Activated CD4-positive, CD25-positive, alpha-beta regulatory T cell treated with anti-CD3 and anti-CD28 coated beads, Interleukin-2, amount 50 U/mL, for 24 hours (primary cell): ENCODE measurements at regions not wholly inside any gene's neighbourhood (a gene's known extent, or its start where the extent isn't known, plus 50 kb on each side); places are given as distances from the start of the nearest gene placed in this dataset.

ENCODE experiments used
- ATAC-seq, 2 donors: fragments of 150-1000 bp; cut with Tn5 transposase; one replicate each; pipeline ENCODE4 v1.10.0; 2021; ENCODE audit warnings: mild to moderate bottlenecking in 1 of 2, moderate library complexity in 1 of 2

- ATAC-seq, result no peak
Observed at GRCh38 chr5:4420177-4420576, 720.0 kb upstream of the ADAMTS16 start.

DNA sequence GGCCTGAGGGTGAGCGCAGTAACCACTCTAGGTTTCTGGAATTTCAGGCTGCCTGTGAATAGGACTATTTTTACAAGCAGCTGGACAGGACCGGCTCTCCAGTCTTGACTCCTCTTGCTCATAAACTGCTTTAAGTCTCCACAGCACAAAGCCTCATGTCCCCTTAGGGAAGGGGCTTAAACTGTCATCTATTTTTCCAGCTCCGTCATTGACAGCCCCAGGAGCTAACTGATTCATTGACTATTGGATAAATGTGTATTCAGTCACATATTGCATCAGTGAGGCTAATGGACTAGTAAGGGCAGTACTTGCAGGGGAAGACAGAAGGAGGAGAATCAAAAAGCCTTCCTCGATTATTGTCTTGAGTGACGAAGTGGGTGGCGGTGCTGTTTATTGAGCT, 719.4 kb upstream of the ADAMTS16 start:
- no peak for ATAC-seq

DNA sequence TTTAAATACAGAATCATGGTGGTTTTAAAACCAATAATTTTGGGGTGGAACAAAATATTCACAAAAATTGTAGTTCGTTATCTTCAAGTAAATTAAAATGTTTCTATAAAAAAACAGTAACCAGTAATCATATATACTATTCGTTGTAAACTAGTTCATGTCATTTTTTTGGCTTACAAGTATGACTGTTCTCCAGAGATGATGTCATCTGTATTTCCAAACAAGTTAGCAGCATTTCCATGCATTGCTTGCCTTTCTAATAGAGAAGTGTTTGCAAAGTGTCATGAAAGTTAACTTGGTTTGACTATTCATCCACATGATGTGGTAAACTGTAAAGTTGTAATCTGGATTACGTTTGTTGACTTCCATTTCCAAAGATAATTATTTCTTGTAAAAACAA, 717.9 kb upstream of the ADAMTS16 start:
- ATAC-seq, result no peak

- no peak for ATAC-seq
Observed at GRCh38 chr5:4424895-4425294, 715.2 kb upstream of the ADAMTS16 start.

DNA sequence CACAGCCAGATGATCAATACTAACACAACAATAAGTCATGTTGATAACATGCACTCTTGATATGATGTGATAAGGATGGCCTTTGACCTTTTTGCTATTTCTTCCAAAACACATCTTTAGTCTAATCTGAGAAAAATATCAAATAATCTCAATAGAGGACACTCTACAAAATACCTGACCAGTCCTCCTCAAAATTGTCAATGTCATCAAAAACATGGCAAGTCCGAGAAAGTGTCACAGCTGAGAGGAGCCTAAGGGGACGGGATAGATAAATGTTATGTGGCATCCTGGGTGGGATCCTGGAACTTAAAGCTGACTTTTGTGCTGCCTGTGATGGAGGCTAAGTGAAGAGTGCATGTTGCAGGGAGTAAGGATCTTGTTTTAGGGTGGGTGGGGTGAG, 699.6 kb upstream of the ADAMTS16 start:
- ATAC-seq, result no peak

- no peak for ATAC-seq
Observed at GRCh38 chr5:4442221-4442620, 697.9 kb upstream of the ADAMTS16 start.

- ATAC-seq, result no peak
Observed at GRCh38 chr5:4447657-4448056, 692.5 kb upstream of the ADAMTS16 start.

DNA sequence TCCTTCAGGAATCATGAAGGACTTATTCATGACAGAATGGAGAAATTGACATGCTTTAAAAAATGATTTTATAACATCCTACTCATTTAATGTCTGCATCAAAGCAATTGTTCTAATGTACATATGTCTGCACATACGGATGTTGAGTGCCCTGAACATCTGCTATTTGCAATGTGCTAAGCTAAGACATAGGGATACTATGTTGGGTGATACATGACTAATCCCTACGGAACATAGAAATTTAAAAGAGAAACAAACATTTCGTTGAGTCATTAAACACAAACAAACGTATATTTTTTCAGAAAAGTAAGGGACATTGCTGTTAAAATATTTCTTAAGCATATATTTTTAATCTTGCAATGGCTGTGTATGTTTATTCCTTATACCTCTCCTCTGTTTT, 686.5 kb upstream of the ADAMTS16 start:
- ATAC-seq, result no peak

DNA sequence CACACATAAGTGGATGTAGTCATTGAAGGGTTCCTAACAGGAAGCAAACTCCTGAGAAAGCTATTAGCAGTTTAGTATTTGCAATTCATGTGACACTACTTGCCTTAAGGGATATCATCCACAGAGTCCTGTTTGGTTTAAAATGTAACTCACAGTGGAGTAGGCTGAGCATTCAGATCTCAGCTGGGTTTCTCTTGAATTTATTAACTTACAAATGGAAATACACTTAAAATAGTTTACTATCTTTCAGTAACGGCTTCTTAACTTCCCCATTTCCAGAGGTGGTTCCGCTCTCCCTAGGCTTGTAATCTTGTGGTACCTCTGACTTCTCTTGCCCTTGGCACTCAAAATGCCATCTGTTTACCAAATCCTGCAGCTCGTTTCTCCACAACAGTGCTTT, 660.7 kb upstream of the ADAMTS16 start:
- ATAC-seq, result no peak

GRCh38 chr5:4480528-4481349, 659.4 kb upstream of the ADAMTS16 start:
- no peak for ATAC-seq

DNA sequence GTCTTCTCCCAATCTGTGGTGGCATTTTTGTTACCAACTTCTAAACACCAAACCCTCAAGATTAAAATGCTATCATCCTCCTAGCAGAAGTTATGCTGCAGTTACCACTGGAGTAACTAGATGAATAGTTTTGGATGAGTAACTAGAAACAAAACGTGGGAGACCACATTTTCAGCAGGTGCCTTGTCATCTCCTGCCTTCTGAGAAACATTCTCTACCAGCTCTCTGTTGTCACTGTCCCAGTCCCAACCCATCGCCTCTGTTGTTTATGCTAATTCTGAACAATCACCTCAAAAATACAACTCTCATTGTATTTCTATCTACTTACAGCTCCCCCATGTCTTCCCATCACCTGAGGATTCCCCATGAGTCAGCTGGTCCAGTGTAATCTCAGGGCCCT, 652.5 kb upstream of the ADAMTS16 start:
- no peak for ATAC-seq

DNA sequence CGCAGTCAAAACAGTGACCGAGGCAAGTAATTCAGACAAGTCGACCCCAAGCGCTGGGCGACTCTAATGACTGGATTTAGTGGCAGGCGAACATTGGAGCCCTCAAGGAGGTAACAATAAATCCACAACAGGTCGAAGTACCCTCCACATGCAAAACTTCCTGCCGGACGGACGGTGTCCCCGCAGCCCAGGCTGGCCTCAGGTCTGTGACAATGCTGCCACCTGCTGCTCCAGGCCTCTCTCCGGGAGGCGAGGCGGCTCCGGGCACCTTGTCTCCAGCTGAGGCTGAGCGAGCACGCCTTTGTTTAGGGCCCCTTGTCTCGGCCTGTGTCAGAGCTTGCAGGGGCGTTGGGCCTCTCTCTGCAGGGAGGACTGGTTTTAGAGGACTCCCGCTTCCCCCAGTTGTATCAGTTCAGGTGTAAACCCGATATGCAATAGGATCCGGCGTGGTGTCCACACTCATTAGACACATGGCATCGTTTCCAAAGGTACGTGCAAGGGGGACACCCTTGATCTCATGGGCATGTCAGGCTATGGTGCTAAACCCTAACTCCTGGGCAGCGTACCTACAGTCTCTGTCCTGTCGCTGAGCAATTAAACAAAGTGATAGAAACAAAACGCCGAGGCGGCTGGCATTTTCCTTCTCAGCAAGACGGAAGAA, 628.0 kb upstream of the ADAMTS16 start:
- ATAC-seq, result no peak

- ATAC-seq, result no peak
Observed at GRCh38 chr5:4513381-4513780, 626.7 kb upstream of the ADAMTS16 start.

DNA sequence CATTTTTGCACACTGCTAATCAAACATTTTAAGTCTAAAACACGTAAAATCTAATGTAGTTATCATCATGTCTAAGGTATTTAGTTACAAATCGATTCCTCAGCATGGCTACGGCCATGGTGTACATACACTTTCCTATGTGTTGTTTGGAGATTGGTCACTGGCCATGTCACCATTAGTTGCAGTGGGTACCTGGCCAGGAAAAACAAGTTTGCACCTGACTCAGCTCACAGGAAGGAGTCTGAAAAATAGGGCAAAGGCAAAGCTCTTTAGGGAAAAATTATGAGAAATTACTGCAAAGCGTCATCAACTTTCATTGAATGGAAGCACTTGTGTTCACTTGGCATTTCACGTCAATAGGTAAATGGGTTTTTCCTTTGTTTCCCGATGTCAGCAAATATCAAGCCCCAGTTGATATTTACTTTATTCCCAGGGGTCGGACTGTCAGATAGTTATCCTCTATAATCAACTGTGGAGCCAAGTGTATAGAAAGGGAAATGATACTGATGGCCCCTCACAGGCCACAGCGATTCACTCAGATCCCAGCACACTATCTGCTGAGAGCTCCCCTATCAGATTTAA, 626.0 kb upstream of the ADAMTS16 start:
- no peak for ATAC-seq

GRCh38 chr5:4518903-4519672, 621.0 kb upstream of the ADAMTS16 start:
- ATAC-seq, result no peak

DNA sequence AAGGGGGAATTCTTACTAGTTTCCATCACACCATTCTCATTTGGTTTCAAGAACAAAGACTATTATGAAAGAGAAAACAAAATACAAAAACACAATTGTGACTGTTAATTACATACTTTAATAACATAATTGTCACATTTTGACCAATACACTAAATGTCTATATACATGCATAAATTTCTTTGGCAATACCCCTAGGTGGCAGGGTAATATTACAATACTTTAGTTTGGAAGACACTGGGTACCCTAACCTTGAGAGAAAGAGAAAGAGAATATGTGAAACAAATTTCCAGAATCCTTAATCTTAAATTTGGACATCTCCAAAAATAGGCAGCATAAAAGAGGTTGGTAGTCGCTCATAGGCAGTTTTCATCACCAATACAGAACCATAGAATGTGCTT, 619.6 kb upstream of the ADAMTS16 start:
- no peak for ATAC-seq

GRCh38 chr5:4523038-4523437, 617.1 kb upstream of the ADAMTS16 start:
- ATAC-seq, result no peak

- ATAC-seq, result no peak
Observed at GRCh38 chr5:4531756-4532704, 608.1 kb upstream of the ADAMTS16 start.

DNA sequence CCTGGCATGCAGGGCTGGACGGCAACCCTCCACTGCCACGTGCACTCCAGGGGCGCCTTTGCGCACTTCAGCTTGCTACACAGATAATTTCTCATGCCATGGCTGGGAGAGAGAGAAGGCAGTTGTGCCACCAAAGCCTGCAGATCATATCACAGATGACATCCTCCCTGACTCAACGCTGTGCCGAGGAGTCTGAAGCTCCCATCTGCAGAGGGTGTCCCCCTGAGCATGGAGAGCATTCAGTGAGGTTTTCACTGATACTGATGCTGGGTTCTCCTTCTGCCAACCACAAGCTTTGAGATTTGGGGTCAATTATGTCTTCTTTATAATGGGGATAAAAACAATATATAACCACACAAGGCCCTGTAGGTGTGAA, 607.4 kb upstream of the ADAMTS16 start:
- ATAC-seq, result no peak

DNA sequence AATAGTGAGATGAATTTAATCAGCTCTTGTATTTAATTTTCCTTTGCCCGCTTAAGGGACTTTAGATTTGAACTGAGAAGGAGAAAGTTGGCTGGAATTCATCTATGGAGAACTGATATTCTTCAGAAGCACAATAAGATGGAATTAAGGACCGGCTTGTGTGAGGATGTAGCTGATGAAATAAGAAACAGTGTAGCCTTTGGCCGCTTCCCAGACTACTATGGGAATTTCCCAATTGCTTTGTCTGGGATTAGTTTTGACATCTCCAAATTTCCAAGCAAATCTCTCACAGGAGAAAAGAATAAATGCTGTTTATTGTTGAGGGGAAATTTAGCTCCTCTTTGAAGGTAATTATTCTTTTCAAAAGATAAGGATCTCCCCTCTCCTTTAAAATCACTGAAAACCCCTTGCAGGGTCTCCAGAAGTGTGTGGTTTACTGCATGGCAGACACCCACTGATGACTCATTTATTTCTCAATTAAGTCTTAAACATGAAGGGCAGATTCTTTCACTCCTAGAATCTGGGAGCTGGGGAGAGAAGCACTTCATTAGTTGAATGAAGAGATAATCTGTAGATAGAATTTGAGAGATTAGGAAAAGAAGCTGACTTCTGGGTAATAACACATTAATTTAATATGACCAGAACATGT, 606.5 kb upstream of the ADAMTS16 start:
- ATAC-seq, result no peak

DNA sequence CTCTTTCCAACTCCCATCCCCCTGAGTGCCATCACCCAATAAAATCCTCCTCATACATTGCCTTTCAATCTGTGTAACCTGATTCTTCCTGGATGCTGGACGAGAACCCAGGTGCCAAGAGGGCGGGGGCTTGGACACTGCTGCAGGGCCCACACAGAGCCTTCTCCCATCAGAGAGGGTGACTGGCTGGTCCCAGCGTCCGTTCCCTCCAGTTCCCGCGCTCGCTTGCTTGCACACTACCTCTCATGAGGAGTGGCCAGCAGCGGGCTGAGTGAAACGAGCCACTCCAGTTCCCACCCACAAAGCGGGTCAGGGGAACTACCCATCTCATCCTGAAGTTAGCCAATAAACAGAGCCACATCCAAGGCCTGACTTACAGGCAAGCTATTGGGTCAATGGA, 602.6 kb upstream of the ADAMTS16 start:
- ATAC-seq, result no peak
